Liver (tissue), 8 donors: ENCODE measurements at regions not wholly inside any gene's neighbourhood (a gene's known extent, or its start where the extent isn't known, plus 50 kb on each side); places are given as distances from the start of the nearest gene placed in this dataset.

Experiments used
- DNase-seq: peaks from one replicate; pipeline ENCODE4 v3.0.0-alpha.2; 2017; ENCODE audit warnings: low spot score
- H3K27ac ChIP-seq, 2 donors: one replicate each; pipeline ENCODE4 v1.7.0; 2013; ENCODE audit warnings: inconsistent platforms in 2 of 2, low read length in 2 of 2, control low read depth in 1 of 2, low read depth in 1 of 2, mild to moderate bottlenecking in 1 of 2
- H3K27me3 ChIP-seq, 4 donors: one replicate each; pipeline versions ENCODE4 v1.6.1 to v1.7.0; 2013; ENCODE audit warnings: low read length in 3 of 4, inconsistent platforms in 1 of 4, mild to moderate bottlenecking in 1 of 4, moderate library complexity in 1 of 4; ENCODE audit not compliant: control insufficient read depth in 4 of 4, insufficient read depth in 4 of 4
- H3K36me3 ChIP-seq, 4 donors: one replicate each; pipeline versions ENCODE4 v1.6.1 to v1.7.0; 2013; ENCODE audit warnings: low read length in 3 of 4, mild to moderate bottlenecking in 3 of 4, low read depth in 1 of 4, moderate library complexity in 1 of 4; ENCODE audit not compliant: control insufficient read depth in 4 of 4, insufficient read depth in 3 of 4
- H3K4me1 ChIP-seq, 4 donors: one replicate each; pipeline versions ENCODE4 v1.6.1 to v1.7.0; 2013; ENCODE audit warnings: low read length in 3 of 4, mild to moderate bottlenecking in 3 of 4, moderate library complexity in 1 of 4; ENCODE audit not compliant: control insufficient read depth in 4 of 4, insufficient read depth in 4 of 4
- H3K4me3 ChIP-seq, 3 donors: one replicate each; pipeline versions ENCODE4 v1.6.1 to v1.7.0; 2013; ENCODE audit warnings: low read length in 3 of 3, control low read depth in 1 of 3, low read depth in 1 of 3, mild to moderate bottlenecking in 1 of 3
- H3K9ac ChIP-seq, 2 donors: one replicate each; pipeline ENCODE4 v1.7.0; 2013; ENCODE audit warnings: low read length in 2 of 2, mild to moderate bottlenecking in 2 of 2, moderate library complexity in 2 of 2, control low read depth in 1 of 2, low read depth in 1 of 2
- H3K9me3 ChIP-seq, 4 donors: one replicate each; pipeline versions ENCODE4 v1.6.1 to v1.7.0; 2013; ENCODE audit warnings: low read length in 3 of 4; ENCODE audit not compliant: control insufficient read depth in 4 of 4
- CTCF ChIP-seq: fragments of 150-350 bp; IDR thresholded peaks from 2 replicates; pipeline ENCODE4 v1.5.1; 2017; ENCODE audit warnings: improper control_type of control experiment, low read depth, low read length; ENCODE audit not compliant: missing input control
- FOXA1 ChIP-seq: IDR thresholded peaks from 2 replicates; pipeline ENCODE4 v1.6.1; 2016; ENCODE audit warnings: antibody characterized with exemption
- FOXA2 ChIP-seq: IDR thresholded peaks from 2 replicates; pipeline ENCODE4 v1.6.1; 2016; ENCODE audit warnings: antibody characterized with exemption
- GABPA ChIP-seq, 2 donors: IDR thresholded peaks in 1 of 2; conservative IDR thresholded peaks in 1 of 2; 2 replicates each; pipeline ENCODE4 v1.6.1; 2016; ENCODE audit warnings: antibody characterized with exemption in 2 of 2, mild to moderate bottlenecking in 1 of 2, moderate library complexity in 1 of 2
- HNF4A ChIP-seq, 2 donors: conservative IDR thresholded peaks; 2 replicates each; pipeline ENCODE4 v1.6.1; 2016; ENCODE audit warnings: antibody characterized with exemption in 2 of 2, mild to moderate bottlenecking in 2 of 2
- JUND ChIP-seq, 2 donors: IDR thresholded peaks; 2 replicates each; pipeline ENCODE4 v1.6.1; 2016; ENCODE audit warnings: antibody characterized with exemption in 2 of 2
- NR2F2 ChIP-seq: IDR thresholded peaks from 2 replicates; pipeline ENCODE4 v1.6.1; 2016; ENCODE audit warnings: antibody characterized with exemption
- RAD21 ChIP-seq, 2 donors: IDR thresholded peaks; 2 replicates each; pipeline ENCODE4 v1.6.1; 2016; ENCODE audit warnings: antibody characterized with exemption in 2 of 2, mild to moderate bottlenecking in 2 of 2
- RXRA ChIP-seq, 2 donors: IDR thresholded peaks; 2 replicates each; pipeline ENCODE4 v1.6.1; 2017 to 2018; ENCODE audit warnings: antibody characterized with exemption in 2 of 2, mild to moderate bottlenecking in 1 of 2
- SP1 ChIP-seq: IDR thresholded peaks from 2 replicates; pipeline ENCODE4 v1.6.1; 2018; ENCODE audit warnings: antibody characterized with exemption, mild to moderate bottlenecking
- ZBTB33 ChIP-seq: IDR thresholded peaks from 2 replicates; pipeline ENCODE4 v1.6.1; 2016; ENCODE audit warnings: antibody characterized with exemption
- WGBS: extraction: QIAGEN DNeasy Blood & Tissue Kit; methylation state at CpG from one replicate; pipeline ENCODE4 v1.1.7; 2013; 5-methylcytosine and 5-hydroxymethylcytosine counted together
- TF ChIP-seq, protein P1 (sequence below): IDR thresholded peaks from 2 replicates; pipeline ENCODE4 v1.6.1; 2016; ENCODE audit warnings: antibody characterized with exemption, mild to moderate bottlenecking
- donor health status: healthy.
- donor health status: healthy.
- donor health status: healthy.
- donor health status: healthy.
- donor health status: healthy.

DNA sequence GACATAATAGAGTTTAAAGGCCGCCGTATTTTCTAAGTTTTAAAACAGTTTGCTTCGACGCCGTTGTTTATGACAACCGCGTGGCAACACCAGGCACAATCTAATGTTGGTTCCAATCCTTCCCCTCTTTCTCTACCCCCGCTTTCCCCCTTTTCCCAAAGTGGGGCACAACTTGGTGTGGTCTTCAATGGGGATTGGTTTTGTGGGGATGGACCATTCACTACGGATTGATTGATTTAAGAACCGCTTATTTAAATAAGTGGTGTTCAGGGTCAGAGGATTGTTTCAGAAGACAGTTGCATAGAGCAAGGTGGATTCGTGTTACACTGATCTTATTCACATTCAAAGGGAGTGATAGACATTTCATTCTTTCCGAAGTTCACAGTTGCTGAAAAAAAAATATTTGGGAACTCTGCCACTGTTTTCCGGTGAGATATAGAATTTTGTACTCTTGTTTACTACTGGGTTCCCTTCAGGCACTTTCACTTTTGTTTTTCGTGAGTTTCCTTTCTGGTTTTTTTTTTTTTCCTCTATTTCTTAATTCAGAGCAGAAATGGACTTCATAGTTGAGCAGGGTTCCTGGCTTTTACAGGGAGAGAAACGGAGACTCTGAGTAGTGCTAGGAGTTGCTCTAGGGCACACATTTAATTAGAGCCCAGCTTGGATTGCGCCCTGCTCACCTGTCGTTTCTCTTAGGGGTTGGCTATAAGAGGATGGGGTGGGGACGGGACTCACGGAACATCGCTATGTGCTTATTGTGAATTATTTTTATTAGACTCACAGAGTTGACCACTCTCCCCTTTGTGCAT lies 79.6 kb upstream of the AK4 start:
- Histone ChIP-seq H3K4me3 (peak overlapping the region; percentile 53 to 97 (median 95)), H3K9ac (peak overlapping the region; percentile 84 to 99), H3K4me1 (peaks cover 5 to 38% (median 22%) of the 10 kb centered on the region in 4 donors), H3K36me3 (no peaks in the 10 kb centered on the region), H3K9me3 (no peaks in the 10 kb centered on the region), H3K27me3 (no peaks in the 10 kb centered on the region), H3K27ac (peak overlapping the region; percentile 96 to 97)
- TF ChIP-seq HNF4A (conservative IDR thresholded peaks at IDR 0.05) (peak in 1 of 2 donors; percentile 9), RAD21 (IDR thresholded peaks at IDR 0.05) (peak in 1 of 2 donors; percentile 15), FOXA2 (no peak)
- WGBS: under 1% methylated on average over 20 of the region's 20 CpGs
- peak; percentile 47 for DNase-seq

DNA sequence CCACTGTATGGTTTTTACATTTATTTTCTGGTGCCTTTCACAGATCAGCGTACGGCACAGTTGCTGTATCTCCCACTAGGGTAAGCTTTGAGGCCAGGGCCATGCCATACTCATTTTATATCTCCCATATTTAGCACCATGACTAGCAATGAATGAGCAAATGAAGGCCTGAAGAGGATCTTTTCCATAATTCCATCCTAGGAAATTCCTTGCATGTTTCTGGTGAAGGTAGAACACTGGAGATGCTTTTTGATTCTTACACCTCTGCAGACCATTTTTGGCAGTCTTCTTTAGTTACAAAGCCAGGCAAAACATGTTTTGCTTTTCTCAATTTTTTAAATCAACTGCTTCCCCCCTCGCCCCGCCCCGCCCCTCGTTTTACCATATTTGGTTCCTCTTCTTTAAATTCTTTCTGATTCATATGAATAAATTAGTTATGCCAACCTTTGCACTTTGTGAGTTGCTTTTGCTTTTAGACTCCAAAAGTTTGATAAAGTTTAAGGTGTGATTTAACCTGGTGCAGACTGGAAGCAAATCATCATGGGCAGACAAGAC lies 78.9 kb upstream of the AK4 start:
- no peak for DNase-seq
- H3K27ac ChIP-seq: peak overlapping the region; percentile 96 to 97
- no peaks in the 10 kb centered on the region for H3K27me3 ChIP-seq
- H3K9me3 ChIP-seq: no peaks in the 10 kb centered on the region
- peaks cover 4 to 37% (median 22%) of the 10 kb centered on the region in 4 donors for H3K4me1 ChIP-seq
- WGBS: 62% methylated on average over 6 of the region's 6 CpGs
- H3K9ac ChIP-seq: peak overlapping the region; percentile 84 to 99
- peak overlapping the region; percentile 53 to 97 (median 95) for H3K4me3 ChIP-seq
- H3K36me3 ChIP-seq: no peaks in the 10 kb centered on the region
- TF ChIP-seq SP1 (no peak), CTCF (no peak), RXRA (IDR thresholded peaks at IDR 0.05) (no peak), RAD21 (IDR thresholded peaks at IDR 0.05) (no peak), HNF4A (conservative IDR thresholded peaks at IDR 0.05) (no peak), ZBTB33 (no peak), FOXA2 (no peak), NR2F2 (no peak), JUND (IDR thresholded peaks at IDR 0.05) (no peak), FOXA1 (no peak), GABPA (IDR thresholded peaks at IDR 0.05 in 1 of 2, conservative IDR thresholded peaks at IDR 0.05 in 1 of 2) (no peak)
- TF ChIP-seq, protein P1, sequence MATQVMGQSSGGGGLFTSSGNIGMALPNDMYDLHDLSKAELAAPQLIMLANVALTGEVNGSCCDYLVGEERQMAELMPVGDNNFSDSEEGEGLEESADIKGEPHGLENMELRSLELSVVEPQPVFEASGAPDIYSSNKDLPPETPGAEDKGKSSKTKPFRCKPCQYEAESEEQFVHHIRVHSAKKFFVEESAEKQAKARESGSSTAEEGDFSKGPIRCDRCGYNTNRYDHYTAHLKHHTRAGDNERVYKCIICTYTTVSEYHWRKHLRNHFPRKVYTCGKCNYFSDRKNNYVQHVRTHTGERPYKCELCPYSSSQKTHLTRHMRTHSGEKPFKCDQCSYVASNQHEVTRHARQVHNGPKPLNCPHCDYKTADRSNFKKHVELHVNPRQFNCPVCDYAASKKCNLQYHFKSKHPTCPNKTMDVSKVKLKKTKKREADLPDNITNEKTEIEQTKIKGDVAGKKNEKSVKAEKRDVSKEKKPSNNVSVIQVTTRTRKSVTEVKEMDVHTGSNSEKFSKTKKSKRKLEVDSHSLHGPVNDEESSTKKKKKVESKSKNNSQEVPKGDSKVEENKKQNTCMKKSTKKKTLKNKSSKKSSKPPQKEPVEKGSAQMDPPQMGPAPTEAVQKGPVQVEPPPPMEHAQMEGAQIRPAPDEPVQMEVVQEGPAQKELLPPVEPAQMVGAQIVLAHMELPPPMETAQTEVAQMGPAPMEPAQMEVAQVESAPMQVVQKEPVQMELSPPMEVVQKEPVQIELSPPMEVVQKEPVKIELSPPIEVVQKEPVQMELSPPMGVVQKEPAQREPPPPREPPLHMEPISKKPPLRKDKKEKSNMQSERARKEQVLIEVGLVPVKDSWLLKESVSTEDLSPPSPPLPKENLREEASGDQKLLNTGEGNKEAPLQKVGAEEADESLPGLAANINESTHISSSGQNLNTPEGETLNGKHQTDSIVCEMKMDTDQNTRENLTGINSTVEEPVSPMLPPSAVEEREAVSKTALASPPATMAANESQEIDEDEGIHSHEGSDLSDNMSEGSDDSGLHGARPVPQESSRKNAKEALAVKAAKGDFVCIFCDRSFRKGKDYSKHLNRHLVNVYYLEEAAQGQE: no peak
